Peyer's patch (tissue), 4 donors: ENCODE measurements at regions not wholly inside any gene's neighbourhood (a gene's known extent, or its start where the extent isn't known, plus 50 kb on each side); places are given as distances from the start of the nearest gene placed in this dataset.

ENCODE experiments used
- POLR2A ChIP-seq, 2 donors: fragments of 450-650 bp; IDR thresholded peaks; one replicate each; pipeline ENCODE4 v1.5.1; 2017; ENCODE audit warnings: antibody characterized with exemption in 2 of 2, mild to moderate bottlenecking in 2 of 2, moderate library complexity in 2 of 2
- TF ChIP-seq, protein P1 (sequence below), 6 experiments: fragments of 450-650 bp in 4 of 6; fragments of 200-600 bp in 2 of 6; sonication (generic) in 1 of 6; IDR thresholded peaks; one replicate each; pipeline ENCODE4 v1.5.1; 2017 to 2019; ENCODE audit warnings: antibody characterized with exemption in 6 of 6, mild to moderate bottlenecking in 3 of 6, moderate library complexity in 1 of 6

DNA sequence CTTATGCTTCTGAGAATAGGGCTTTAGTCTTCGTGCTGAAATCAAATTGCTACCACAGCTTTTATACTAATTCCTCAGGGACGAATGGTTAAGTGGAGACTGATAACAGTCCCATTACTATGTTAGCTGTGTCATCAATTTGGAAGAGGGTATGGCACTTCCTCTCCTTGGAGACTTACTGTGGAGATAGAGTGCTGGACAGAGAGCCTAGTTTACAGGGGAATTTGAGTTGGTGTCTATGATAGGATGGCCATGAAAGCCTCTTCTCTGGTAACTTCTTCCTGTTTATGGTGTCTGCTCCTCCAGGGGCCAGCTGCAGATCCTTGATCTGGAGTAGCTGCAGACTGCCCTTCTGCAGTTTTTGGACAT, 167.7 kb downstream of the ZNF518B start:
- TF ChIP-seq, protein P1, sequence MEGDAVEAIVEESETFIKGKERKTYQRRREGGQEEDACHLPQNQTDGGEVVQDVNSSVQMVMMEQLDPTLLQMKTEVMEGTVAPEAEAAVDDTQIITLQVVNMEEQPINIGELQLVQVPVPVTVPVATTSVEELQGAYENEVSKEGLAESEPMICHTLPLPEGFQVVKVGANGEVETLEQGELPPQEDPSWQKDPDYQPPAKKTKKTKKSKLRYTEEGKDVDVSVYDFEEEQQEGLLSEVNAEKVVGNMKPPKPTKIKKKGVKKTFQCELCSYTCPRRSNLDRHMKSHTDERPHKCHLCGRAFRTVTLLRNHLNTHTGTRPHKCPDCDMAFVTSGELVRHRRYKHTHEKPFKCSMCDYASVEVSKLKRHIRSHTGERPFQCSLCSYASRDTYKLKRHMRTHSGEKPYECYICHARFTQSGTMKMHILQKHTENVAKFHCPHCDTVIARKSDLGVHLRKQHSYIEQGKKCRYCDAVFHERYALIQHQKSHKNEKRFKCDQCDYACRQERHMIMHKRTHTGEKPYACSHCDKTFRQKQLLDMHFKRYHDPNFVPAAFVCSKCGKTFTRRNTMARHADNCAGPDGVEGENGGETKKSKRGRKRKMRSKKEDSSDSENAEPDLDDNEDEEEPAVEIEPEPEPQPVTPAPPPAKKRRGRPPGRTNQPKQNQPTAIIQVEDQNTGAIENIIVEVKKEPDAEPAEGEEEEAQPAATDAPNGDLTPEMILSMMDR (IDR thresholded peaks at IDR 0.05) = no peak
- no peak for TF ChIP-seq POLR2A (IDR thresholded peaks at IDR 0.05)
